ENCODE measurements at regions not wholly inside any gene's neighbourhood (a gene's known extent, or its start where the extent isn't known, plus 50 kb on each side); places are given as distances from the start of the nearest gene placed in this dataset.

- in situ Hi-C loops (cut with MboI; ENCODE audit: low sequenced_read_pairs) = no loop called here
- H3K4me1 ChIP-seq (ENCODE audit: control insufficient read depth, insufficient read depth, low read length) = peaks cover 21% of the 10 kb centered on the region
- H2BK5ac ChIP-seq (ENCODE audit: low read depth, low read length, poor library complexity, severe bottlenecking) = no peak overlapping the region
- H2BK120ac ChIP-seq (ENCODE audit: low read depth, low read length) = no peak overlapping the region
- H4K91ac ChIP-seq (ENCODE audit: insufficient read depth, low read depth, low read length) = no peak overlapping the region; the same call in 1 of the 2 replicates
- H3K36me3 ChIP-seq (ENCODE audit: control insufficient read depth, insufficient read depth, low read length) = no peaks in the 10 kb centered on the region
- no peak overlapping the region for H2AFZ ChIP-seq (replicated peaks; ENCODE audit: low read length, poor library complexity)
- H2AK9ac ChIP-seq (replicated peaks; ENCODE audit: low read depth, low read length, poor library complexity) = no peak overlapping the region
- H3K27me3 ChIP-seq (ENCODE audit: control insufficient read depth, insufficient read depth, low read length) = no peaks in the 10 kb centered on the region
- no peaks in the 10 kb centered on the region; a peak in 1 of 4 replicates for H3K79me1 ChIP-seq (ENCODE audit: low read depth in 1 of 2, low read length in 2 of 2)
- H3K4ac ChIP-seq (ENCODE audit: low read depth, low read length) = no peak overlapping the region
- TF ChIP-seq RCOR1 (IDR thresholded peaks at IDR 0.05; ENCODE audit: insufficient replicate concordance, low read length) (no peak), CEBPB (IDR thresholded peaks at IDR 0.05; ENCODE audit: low read depth, low read length) (no peak)
- WGBS, 2 experiments (ENCODE audit: extremely low coverage in 2 of 2, insufficient read length in 1 of 2) = 70% methylated on average over 2 of the region's 10 CpGs; no CpG with 5 or more reads in 1 of the 2 experiments
- BruUV-seq (replicated peaks) = no TSS peak
- DNase-seq (no peak), ATAC-seq (ENCODE audit: low read depth) (no peak)
- no peak overlapping the region for H2AK5ac ChIP-seq (ENCODE audit: low read depth, low read length)
- H3K18ac ChIP-seq (ENCODE audit: low read depth, low read length) = no peak overlapping the region
- H3K9me1 ChIP-seq (ENCODE audit: insufficient read depth, low read length) = peaks cover 14% of the 10 kb centered on the region
- no peak overlapping the region for H4K8ac ChIP-seq (ENCODE audit: low read depth in 2 of 2, low read length in 2 of 2)
- no peak overlapping the region for H3K27ac ChIP-seq (ENCODE audit: insufficient read depth, low read length)
- H3K23ac ChIP-seq (ENCODE audit: low read depth, low read length) = no peak overlapping the region
- no peaks in the 10 kb centered on the region for H4K20me1 ChIP-seq (ENCODE audit: insufficient read depth, low read length)
- CTCF ChIA-PET = no interaction called here
- H3K56ac ChIP-seq (ENCODE audit: extremely low read depth, insufficient read depth, low read length) = no peak overlapping the region
- H3K9me3 ChIP-seq (ENCODE audit: control insufficient read depth, insufficient read depth, low read length) = no peaks in the 10 kb centered on the region
- intact Hi-C loops (cut with micrococcal nuclease) = no loop called here
- POLR2A ChIA-PET (ENCODE audit: unreplicated experiment) = no interaction called here
- no peak overlapping the region for H2BK15ac ChIP-seq (ENCODE audit: low read depth, low read length)
- no peak overlapping the region for H3K4me2 ChIP-seq (ENCODE audit: low read depth, low read length)
- no peak overlapping the region for H2BK20ac ChIP-seq (ENCODE audit: low read depth, low read length)
- no peak overlapping the region for H4K5ac ChIP-seq (ENCODE audit: low read depth, low read length)
- no peak overlapping the region for H3K14ac ChIP-seq (replicated peaks; ENCODE audit: low read depth, low read length)
- H3K4me3 ChIP-seq (ENCODE audit: insufficient read depth, low read depth, low read length) = no peak overlapping the region
- no peak overlapping the region for H3K9ac ChIP-seq (ENCODE audit: low read depth, low read length)
- dilution Hi-C loops (cut with HindIII; ENCODE audit: low sequenced_read_pairs, unreplicated experiment) = no loop called here
These were observed 95.1 kb upstream of the SLC45A1 start for GRCh38 chr1:8222789-8223188.
